ENCODE measurements at regions not wholly inside any gene's neighbourhood (a gene's known extent, or its start where the extent isn't known, plus 50 kb on each side); places are given as distances from the start of the nearest gene placed in this dataset.

DNA sequence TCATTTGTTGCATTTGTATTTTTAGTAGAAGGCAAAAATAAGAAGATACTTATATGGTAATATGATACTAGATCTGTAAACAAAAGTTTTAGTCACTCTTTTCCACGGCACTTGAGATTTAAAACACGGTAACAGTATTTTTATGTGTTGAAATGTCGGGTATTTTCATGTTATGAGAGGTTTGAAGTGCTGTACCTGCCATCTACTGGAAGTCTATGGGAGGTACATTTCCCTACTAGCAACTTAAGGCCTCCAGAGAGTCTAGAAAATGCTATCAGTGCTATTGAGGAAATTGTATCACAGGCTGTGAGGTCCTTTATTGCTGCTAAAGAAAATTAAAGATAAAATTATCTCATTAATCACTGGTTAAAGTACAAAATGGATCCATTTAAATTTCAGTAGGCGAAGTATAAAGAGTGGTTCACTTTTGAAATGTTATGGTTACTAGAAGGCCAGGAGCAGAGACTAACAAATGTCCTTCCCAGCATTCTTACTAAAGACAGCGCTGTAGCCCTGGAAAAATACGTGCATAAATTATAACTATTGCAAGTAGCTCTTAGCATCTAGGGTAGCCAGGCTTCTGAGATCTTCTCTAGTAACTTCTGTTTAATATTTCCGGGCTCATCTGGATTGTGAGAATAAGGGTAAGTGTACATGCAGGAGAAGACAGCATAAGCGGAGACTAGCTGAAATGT, 77.6 kb upstream of the PRKD1 start:
- no peaks in the 10 kb centered on the region for H3K36me3 ChIP-seq (ENCODE audit: insufficient read depth, low read length, poor library complexity, severe bottlenecking)
- H3K4me3 ChIP-seq (ENCODE audit: low read depth, low read length, poor library complexity, severe bottlenecking) = no peak overlapping the region
- no TSS peak for BruUV-seq (replicated peaks)
- intact Hi-C loops (cut with micrococcal nuclease; ENCODE audit: unreplicated experiment) = loop anchor here (1.0 to 10.0 kb wide), 4 partner anchors 78 to 1250 kb away; partner anchors contain the start of gene PRKD1
- H3K9me3 ChIP-seq (ENCODE audit: low read depth, low read length, poor library complexity, severe bottlenecking) = no peaks in the 10 kb centered on the region
- TF ChIP-seq, protein P1, sequence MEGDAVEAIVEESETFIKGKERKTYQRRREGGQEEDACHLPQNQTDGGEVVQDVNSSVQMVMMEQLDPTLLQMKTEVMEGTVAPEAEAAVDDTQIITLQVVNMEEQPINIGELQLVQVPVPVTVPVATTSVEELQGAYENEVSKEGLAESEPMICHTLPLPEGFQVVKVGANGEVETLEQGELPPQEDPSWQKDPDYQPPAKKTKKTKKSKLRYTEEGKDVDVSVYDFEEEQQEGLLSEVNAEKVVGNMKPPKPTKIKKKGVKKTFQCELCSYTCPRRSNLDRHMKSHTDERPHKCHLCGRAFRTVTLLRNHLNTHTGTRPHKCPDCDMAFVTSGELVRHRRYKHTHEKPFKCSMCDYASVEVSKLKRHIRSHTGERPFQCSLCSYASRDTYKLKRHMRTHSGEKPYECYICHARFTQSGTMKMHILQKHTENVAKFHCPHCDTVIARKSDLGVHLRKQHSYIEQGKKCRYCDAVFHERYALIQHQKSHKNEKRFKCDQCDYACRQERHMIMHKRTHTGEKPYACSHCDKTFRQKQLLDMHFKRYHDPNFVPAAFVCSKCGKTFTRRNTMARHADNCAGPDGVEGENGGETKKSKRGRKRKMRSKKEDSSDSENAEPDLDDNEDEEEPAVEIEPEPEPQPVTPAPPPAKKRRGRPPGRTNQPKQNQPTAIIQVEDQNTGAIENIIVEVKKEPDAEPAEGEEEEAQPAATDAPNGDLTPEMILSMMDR (conservative IDR thresholded peaks at IDR 0.05; ENCODE audit: low read depth, low read length) = peak; percentile 81
- TF ChIP-seq EZH2 (IDR thresholded peaks at IDR 0.05; ENCODE audit: borderline replicate concordance, low read depth, low read length, poor library complexity, severe bottlenecking) = no peak
- no peak overlapping the region for H3K27ac ChIP-seq (ENCODE audit: low read depth, low read length, poor library complexity, severe bottlenecking)
- POLR2A ChIA-PET (ENCODE audit: low non-redundant PET) = no interaction called here
- no peaks in the 10 kb centered on the region for H3K27me3 ChIP-seq (replicated peaks; ENCODE audit: insufficient read depth, low read depth, low read length, poor library complexity)
- CTCF ChIA-PET = no interaction called here
- H3K4me1 ChIP-seq (ENCODE audit: insufficient read depth, low read length, poor library complexity, severe bottlenecking) = peaks cover 21% of the 10 kb centered on the region
- DNase-seq (ENCODE audit: low spot score) = peak; percentile 77

DNA sequence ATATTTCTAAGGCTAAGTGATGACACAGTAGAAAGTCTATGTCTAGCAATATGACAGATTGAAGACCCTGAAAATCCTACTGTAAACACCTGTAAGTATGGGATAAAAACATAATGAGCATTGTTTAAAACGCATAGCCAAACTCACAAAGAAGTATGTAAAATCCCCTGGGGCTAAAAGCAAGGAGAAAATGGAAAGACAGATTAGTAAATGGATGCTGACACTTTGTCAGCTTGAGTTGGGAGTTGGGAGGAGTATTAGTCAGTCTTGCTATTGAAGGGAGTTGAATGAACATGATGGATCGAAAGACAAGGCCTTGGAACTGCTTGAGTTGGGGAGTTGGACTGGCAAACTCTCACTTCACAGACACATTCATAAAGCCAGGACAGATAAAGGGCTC, 79.0 kb upstream of the PRKD1 start:
- ChIA-PET CTCF (no interaction called here), POLR2A (ENCODE audit: low non-redundant PET) (no interaction called here)
- H3K27me3 ChIP-seq (replicated peaks; ENCODE audit: insufficient read depth, low read depth, low read length, poor library complexity) = no peaks in the 10 kb centered on the region
- no peak overlapping the region for H3K27ac ChIP-seq (ENCODE audit: low read depth, low read length, poor library complexity, severe bottlenecking)
- H3K9me3 ChIP-seq (ENCODE audit: low read depth, low read length, poor library complexity, severe bottlenecking) = no peaks in the 10 kb centered on the region
- TF ChIP-seq, protein P1 (conservative IDR thresholded peaks at IDR 0.05; ENCODE audit: low read depth, low read length) = no peak
- no peak for TF ChIP-seq EZH2 (IDR thresholded peaks at IDR 0.05; ENCODE audit: borderline replicate concordance, low read depth, low read length, poor library complexity, severe bottlenecking)
- BruUV-seq (replicated peaks) = no TSS peak
- no peak for DNase-seq (ENCODE audit: low spot score)
- H3K4me3 ChIP-seq (ENCODE audit: low read depth, low read length, poor library complexity, severe bottlenecking) = no peak overlapping the region
- H3K4me1 ChIP-seq (ENCODE audit: insufficient read depth, low read length, poor library complexity, severe bottlenecking) = peaks cover 21% of the 10 kb centered on the region
- H3K36me3 ChIP-seq (ENCODE audit: insufficient read depth, low read length, poor library complexity, severe bottlenecking) = no peaks in the 10 kb centered on the region
- intact Hi-C loops (cut with micrococcal nuclease; ENCODE audit: unreplicated experiment) = loop anchor here (5.0 to 10.0 kb wide), 2 partner anchors 79 to 1252 kb away; partner anchors contain the start of gene PRKD1

DNA sequence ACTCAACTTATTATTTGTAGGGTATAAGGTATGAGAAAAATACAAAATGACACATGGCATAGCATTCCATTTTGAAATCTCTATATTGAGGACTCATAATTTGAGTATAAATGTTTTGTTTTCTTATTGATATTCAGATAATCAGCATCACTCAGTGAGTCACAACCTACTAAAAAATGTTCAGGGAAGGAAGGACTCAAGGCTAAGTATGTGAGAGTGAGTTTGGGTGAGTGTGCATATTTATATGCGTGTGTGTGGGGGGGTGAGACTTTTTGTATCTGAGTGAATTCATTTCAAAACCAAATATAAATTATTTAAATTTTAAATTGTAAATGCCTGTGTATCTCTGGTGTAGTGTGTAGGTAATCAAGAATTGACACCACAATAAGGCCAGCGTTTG, 87.8 kb upstream of the PRKD1 start:
- BruUV-seq (replicated peaks) = no TSS peak
- ChIA-PET POLR2A (ENCODE audit: low non-redundant PET) (no interaction called here), CTCF (no interaction called here)
- intact Hi-C loops (cut with micrococcal nuclease; ENCODE audit: unreplicated experiment) = no loop called here
- Histone ChIP-seq H3K4me3 (ENCODE audit: low read depth, low read length, poor library complexity, severe bottlenecking) (no peak overlapping the region), H3K4me1 (ENCODE audit: insufficient read depth, low read length, poor library complexity, severe bottlenecking) (no peaks in the 10 kb centered on the region), H3K9me3 (ENCODE audit: low read depth, low read length, poor library complexity, severe bottlenecking) (no peaks in the 10 kb centered on the region), H3K27me3 (replicated peaks; ENCODE audit: insufficient read depth, low read depth, low read length, poor library complexity) (no peaks in the 10 kb centered on the region), H3K27ac (ENCODE audit: low read depth, low read length, poor library complexity, severe bottlenecking) (no peak overlapping the region), H3K36me3 (ENCODE audit: insufficient read depth, low read length, poor library complexity, severe bottlenecking) (no peaks in the 10 kb centered on the region)
- no peak for DNase-seq (ENCODE audit: low spot score)
- no peak for TF ChIP-seq EZH2 (IDR thresholded peaks at IDR 0.05; ENCODE audit: borderline replicate concordance, low read depth, low read length, poor library complexity, severe bottlenecking)
- TF ChIP-seq, protein P1 (conservative IDR thresholded peaks at IDR 0.05; ENCODE audit: low read depth, low read length) = no peak
